SW480 (cell line): ENCODE measurements at regions not wholly inside any gene's neighbourhood (a gene's known extent, or its start where the extent isn't known, plus 50 kb on each side); places are given as distances from the start of the nearest gene placed in this dataset.
"Not testable (repeated sequence)": the region's sequence is repeated elsewhere in the genome, so short reads cannot be mapped to it uniquely, and the experiment has no call there.

Experiments
- DNase-seq: peaks from one replicate; pipeline ENCODE4 v3.0.0-alpha.2; 2016; ENCODE audit warnings: low spot score

DNA sequence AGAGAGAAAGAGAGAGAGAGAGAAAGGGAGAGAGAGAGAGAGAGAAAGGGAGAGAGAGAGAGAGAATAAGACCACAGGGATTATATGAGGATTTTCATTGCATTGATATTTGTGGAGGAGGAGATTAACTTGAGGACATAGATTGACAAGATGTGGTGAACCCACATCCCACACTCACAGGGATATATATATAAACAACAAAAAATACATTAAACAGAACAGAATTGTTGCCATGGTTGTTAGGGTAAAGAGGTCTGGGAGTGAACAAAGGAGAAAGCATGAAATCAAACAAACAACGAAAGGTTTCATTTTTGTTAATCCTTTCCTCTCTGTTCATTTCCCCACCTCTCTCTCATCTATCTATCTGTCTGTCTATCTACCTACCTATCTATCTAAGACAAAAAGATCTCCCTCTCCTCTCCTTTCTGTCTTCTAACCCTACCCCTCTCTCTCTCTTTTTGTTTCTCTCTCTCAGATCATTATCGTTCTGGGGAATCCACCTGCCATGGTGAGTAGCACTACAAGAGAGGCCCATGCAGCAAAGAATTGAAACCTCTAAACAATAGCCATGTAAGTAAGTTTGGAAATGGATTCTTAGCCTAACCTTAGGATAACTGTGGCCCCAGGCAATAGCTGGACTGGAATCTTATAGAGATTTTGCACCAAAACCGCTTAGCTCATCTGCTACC, 280.9 kb downstream of the RAP2B start:
- DNase-seq, result no peak

DNA sequence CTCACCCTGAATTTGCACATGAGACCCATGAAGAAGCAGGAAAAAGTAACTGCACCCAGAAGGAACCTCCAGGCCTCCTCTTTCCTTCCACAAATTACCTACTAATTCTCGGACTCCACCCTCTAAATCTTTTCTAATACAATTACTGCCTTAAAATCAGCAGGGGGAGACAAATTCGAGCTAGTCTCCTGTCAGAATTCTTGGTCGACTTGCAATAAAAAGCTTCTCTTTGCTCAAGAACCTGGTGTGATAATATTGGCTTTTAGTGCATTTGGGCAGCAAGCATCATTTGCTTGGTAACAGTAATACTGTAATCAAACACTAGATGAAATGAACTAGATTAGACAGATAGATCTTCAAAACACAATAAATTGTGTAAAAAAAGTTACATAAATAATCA, 281.9 kb downstream of the RAP2B start:
- DNase-seq, result peak; percentile 9

DNA sequence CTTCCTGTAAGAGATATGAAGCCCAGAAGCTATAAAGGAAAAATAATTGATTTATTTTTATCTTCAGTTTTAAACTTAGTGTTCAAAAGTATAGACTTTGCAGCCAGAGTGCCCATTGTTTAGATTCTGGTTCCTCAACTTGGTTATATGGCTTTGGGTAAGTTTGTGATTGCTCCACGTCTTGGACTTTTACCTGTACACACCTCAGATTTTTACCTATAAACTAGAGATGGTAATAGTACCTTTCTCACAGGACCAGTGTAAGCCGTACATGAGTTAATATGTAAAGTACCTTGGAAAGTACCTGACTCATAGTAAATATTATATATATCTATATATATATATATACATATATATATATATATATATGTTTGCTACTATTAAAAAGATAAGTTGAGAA, 283.8 kb downstream of the RAP2B start:
- no peak for DNase-seq

DNA sequence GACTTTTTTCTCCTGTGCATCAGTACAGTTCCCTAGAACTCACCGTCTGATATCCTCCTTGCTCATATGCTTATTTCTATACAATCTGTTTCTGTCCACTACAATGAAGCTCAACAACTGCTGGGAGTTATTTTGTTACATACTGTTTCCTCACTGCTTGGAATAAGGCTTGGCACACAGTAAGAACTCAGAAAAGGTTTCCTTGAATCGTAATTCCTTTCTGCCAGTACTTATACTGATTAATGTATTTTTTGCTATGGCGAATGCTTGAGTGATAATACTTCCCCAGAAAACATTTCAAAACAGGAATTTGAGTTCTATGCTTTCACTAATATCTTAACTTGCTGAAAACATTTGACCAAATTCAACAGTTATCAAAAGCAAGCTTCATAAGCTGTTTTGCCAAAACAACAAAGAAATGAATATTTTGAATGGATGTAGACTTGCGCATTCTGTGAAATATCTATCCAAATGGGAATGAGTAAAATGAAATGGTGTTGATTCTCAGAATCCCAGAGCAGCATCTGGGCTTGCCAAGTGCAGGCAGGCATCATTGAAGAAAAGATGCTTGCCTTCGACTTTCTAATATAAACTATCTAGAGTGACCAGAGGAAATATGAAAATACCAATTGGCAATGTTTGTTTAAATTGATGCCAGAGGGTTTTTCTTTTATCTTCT, 286.3 kb downstream of the RAP2B start:
- DNase-seq, result no peak

DNA sequence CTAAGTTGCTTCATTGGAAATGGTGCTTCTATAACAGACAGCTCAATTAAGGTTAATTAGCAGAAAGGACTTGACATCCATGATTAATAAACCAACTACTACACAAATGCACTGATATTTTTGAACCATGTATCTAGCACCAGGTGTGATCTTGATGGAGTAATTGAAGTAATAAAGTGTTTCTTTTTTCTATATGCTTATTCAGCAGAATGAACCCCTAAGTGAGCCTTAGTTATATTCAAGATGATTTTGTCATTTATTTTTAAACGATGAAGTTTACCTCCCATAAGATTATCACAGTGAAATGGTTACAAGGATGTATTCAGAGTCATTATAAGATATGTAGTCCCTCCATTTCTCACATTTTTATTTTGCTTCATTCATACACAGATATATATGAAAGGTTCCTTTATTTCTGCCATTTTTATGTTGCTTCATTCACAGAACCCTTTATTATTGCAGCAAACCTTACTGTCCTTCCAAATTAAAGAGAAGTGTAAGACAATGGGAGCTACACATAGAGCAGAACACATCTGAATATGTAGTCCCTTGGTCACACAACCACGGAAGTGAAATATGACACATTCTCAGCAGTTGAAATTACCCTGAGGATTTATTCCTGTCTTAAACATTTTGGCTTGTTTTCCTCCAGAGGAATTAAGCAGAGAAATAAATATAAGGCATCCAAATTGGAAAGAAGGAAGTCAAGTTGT, 295.0 kb downstream of the RAP2B start:
- DNase-seq, result no peak

DNA sequence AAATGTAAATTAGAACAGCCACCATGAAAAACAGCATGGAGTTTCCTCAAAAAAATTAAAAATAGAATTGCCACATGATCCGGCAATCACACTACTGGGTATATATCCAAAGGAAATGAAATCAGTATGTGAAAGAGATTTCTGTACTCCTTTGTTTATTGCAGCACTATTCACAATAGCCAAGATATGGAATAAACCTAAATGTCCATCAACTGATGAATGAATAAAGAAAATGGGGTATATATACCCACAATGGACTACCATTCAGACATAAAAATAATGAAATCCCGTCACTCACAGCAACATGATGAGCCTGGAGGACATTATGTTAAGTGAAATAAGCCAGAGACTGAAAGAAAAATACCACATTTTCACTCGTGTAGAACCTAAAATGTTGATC, 296.9 kb downstream of the RAP2B start:
- DNase-seq, result no peak

DNA sequence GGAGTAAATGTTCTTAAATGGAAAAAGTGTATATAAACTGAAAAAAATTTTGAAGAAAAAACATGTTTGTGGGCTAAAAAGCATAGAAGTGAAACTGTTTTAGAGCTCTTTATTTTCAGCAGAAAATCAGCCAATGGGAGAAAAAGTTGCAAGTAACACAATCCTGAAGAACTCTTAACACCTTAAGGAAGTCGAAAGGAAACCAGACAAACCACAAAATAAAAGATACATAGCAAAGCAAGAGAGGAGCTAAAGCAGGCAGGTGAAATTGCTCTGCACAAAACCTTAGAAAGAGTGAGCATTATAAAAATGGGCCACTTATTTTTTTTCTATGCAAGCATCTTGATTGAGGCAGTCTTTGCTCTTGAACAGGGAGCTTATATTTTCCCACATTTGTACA, 300.5 kb downstream of the RAP2B start:
- DNase-seq, result no peak

DNA sequence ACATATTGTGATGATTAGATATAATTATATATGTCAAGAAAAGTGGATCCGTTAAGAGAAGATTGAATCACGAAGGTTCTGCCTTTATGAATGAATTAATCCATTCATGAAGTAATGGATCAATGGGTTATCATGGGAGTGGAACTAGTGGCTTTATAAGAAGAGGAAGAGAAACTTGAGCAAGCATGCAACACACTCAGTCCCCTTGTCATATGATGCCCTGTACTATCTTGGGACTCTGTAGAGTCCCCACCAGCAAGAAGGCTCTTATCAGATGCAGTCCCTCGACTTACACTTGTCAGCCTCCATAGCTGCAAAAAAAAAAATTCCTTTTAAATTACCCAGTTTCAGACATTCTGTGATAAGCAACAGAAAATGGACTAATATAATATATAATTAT, 301.9 kb downstream of the RAP2B start:
- no peak for DNase-seq

DNA sequence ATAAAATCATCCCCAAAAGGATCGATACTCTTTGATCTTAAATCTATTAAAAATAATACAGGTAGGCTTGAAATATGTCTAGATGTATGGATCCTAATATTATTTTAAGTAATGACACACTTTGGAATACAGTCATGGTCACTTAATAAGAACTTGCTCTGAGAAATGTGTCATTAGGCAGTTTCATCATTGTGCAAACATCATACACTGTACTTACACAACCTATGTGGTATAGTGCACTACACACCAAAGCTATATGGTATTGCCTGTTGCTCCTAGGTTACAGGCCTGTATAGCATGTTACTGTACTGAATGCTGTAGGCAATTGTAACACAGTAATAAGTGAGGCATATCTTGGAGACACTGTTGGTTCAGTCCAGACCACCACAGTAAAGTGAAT, 307.1 kb downstream of the RAP2B start:
- DNase-seq, result no peak

DNA sequence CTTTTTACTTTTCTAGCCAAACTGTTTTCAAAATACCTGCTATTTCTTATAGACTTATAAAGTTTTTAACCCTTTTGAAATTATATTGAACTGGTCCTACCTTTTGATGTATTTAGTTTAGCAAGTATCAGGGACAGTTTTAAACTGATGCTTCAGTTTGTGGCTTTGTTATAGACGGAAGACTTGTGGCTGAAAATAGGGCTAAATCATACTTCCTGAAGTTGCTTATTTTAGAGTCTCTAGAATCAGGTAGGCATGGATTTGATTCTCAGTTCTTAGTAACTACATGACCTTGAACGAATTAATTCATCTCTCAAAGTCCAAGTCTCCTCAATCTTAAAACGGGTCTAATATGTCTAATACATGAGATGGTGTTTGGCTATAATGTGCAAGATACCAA, 322.8 kb downstream of the RAP2B start:
- no peak for DNase-seq

DNA sequence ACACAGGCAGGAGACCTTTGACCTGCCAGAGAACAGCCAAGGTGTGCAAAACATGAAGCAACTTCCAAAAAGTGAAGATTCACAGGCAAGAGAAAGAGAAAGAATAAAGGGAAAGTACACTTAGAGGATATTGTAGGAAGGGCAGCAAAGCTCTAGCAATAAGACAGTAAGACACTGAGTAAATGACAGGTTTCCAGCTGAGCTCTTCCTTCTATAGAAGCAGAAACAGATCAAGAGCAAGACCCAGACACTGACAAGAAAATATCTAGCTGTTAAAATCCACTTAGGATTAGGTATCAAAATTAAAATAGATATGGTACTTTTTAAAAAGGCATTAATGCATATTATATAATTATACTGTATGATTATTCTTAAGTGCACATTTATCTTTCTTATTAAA, 333.4 kb downstream of the RAP2B start:
- no peak for DNase-seq

DNA sequence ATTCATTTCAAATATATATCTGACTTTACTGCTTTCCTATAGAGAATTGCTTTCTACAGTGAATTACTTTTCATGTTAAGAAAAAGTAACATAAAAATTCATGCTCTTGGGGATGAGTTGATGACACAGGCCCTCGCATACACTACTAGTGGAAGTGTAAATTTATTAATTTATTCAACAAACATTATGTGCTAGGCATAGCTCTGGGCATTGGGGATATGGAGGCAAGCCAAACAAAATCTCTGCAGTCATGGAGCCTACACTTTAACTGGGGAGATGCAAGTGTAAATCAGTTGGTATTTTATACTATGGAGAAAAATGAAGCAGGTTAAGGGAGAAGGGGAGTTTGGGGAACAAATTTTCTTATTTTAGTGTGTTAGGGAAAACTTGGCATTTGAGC, 340.7 kb downstream of the RAP2B start:
- no peak for DNase-seq

DNA sequence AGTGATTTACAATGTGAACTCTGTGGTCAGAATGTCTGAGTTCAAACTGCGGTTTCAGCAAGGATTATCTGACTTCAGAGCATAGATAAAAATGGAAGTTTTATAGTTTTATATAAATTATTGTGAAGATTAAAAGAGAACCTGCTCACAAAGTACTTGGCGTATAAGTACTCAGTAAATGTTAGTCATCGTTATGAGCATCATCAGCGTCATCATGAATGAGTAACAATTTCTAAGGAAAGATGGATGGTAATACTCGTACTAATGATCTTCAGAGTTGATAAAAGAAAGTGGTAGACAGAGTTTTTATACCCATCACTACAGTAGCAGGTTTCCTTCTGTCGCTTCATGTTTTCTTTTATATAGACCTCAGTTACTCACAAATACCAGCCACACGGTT, 341.8 kb downstream of the RAP2B start:
- no peak for DNase-seq

DNA sequence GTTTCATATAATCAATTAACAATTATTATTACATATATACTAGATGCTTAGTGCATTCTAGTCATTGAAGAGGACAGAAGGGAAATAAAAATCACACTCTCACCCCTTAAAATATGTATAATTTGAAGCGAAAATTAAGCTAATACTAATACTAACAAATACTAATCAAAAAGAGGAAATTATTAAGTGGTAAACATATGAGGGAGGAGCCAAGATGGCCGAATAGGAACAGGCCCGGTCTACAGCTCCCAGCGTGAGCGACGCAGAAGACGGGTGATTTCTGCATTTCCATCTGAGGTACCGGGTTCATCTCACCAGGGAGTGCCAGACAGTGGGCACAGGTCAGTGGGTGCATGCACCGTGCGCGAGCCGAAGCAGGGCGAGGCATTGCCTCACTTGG, 344.2 kb downstream of the RAP2B start:
- DNase-seq, result peak; percentile 46

DNA sequence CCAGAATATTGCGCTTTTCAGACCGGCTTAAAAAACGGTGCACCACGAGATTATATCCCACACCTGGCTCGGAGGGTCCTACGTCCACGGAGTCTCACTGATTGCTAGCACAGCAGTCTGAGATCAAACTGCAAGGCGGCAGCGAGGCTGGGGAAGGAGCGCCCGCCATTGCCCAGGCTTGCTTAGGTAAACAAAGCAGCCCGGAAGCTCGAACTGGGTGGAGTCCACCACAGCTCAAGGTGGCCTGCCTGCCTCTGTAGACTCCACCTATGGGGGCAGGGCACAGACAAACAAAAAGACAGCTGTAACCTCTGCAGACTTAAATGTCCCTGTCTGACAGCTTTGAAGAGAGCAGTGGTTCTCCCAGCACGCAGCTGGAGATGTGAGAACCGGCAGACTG, 344.7 kb downstream of the RAP2B start:
- peak; percentile 33 for DNase-seq

DNA sequence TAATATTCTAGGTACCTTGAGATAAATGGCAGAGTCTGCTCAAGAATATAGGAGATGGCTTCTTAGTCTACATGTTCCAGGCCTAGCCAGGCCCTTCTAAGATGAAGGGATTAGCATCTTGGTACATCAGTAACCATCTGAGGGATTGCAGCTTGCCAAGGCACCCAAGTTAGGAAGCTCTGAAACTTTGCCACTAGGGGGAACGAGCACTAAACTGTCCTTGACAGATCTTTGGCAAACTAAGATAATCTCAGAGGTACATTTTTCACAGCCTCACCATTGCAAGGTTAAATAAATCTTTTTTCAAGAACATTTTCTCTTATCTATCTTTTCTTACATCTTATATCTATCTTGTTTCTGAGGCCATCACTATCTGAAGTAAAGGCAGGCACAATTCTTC, 351.2 kb downstream of the RAP2B start:
- DNase-seq, result no peak

DNA sequence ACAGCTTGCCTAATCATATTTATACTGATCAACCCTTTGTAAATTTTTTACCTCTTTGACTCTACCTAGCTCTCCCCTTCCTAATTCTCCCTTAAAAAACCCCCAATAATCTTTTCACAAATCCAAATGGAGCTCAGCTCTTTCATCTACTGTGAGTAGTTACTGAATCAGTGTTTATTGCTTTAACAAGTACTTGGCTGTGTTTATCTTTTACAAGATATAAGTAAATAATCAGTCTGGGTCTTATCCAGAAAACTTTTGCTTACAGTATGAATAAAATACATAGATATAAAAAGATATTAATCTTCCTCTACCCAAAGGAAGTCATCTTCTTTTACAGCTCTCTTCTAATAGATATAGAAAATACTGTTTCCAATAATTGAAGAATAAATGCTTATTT, 366.4 kb downstream of the RAP2B start:
- DNase-seq, result no peak

DNA sequence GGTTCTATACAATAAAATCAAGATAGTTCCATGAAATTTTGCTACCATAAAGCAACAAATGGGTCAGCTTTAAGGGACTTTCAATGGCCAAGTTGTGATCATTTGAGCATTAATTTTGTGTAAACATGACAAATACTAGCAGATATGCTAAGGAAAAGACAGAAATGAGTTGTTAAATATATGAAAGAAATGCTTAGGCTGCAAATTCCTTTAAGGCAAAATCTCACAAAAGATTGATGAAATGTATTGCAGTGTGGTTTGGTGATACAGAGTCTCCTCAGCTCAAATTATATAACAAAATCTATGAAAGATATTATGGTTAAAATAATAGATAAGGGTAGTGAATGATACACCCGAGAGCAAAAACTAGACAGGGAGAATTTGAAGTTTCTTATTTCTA, 377.2 kb downstream of the RAP2B start:
- no peak for DNase-seq

DNA sequence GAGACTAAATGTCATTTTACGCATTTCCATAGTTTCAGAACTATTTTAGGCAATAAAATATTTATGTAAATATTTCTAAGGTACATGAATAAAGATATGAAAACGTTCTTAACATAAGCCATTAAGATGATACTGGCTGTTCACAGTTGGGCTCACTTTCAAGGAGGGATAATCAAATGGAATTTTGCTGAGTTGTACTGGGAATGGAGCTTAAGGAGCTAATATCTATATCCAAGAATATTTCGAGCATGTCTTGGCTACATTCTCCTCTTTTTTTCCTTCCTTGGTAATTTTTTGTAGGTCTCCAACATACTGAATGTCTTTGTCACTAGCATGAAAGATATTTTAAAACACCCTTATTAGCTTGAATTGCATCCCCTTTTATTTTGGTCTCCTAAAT, 383.4 kb downstream of the RAP2B start:
- no peak for DNase-seq

DNA sequence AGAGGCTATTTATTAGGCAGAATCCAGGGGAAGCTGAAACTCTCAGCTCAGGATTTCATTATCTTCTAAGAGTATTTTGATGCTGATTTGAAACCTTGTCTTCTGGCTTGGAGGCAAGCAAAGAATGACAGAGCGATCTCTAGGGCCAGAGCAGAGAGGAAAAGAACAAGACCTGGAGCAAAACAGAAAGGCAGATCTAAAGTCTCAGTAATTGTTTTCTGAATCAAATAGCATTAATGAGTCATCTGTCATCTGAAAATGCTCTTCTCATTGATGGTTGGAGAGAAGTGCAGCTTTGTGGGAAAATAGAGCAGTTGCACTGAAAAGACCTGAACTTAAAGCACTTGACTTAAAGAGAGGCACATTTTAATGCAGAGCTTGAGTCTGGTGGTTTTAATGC, 385.9 kb downstream of the RAP2B start:
- DNase-seq, result no peak

DNA sequence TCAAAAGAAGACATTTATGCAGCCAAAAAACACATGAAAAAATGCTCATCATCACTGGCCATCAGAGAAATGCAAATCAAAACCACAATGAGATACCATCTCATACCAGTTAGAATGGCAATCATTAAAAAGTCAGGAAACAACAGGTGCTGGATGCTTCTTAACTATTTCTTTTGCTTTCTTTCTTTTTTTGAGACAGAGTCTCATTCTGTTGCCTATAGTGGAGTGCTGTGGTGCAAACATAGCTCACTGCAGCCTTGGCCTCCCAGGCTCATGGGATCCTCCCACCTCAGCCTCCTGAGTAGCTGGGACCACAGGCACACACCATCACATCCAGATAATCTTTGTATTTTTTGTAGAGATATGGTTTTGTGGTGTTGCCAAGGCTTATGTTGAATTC, 387.7 kb downstream of the RAP2B start:
- DNase-seq, result not testable (repeated sequence)

DNA sequence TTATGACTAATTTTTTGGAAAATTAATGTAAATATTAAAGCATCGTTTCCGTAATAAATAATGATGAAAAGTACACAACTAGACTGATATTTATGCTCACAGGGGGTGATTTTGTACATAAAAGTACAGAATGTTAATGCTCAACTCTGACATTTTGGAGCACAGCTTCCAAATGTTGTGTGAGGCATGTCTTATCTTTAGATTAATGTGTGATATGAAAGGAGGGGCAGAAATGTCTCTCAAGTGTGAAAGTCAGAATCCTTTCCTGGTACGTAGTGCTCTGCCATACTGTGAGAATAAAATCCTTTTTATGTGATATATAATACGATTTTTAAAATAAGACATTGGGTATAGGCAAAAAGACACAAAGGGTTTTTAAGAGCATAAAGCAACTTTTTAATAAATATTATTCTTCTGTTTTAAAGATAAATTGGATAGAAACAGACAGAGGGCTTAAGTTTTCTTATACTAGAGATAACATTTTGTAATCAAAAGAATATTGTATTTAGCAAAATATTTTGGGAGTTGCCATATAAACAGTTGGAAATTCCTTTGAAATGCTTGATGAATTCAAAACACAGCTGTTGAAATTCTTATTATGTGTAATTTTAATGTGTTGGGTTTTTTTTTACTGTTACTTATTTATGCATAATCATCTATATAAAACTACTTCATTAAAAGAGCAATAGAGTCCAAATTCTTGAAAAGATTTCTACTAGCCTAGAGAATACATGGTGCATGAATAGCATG, 389.7 kb downstream of the RAP2B start:
- DNase-seq, result no peak
